ENCODE measurements at regions not wholly inside any gene's neighbourhood (a gene's known extent, or its start where the extent isn't known, plus 50 kb on each side); places are given as distances from the start of the nearest gene placed in this dataset.
A peak's percentile ranks its signal among the peaks of the same experiment; 100 is the strongest.

DNA sequence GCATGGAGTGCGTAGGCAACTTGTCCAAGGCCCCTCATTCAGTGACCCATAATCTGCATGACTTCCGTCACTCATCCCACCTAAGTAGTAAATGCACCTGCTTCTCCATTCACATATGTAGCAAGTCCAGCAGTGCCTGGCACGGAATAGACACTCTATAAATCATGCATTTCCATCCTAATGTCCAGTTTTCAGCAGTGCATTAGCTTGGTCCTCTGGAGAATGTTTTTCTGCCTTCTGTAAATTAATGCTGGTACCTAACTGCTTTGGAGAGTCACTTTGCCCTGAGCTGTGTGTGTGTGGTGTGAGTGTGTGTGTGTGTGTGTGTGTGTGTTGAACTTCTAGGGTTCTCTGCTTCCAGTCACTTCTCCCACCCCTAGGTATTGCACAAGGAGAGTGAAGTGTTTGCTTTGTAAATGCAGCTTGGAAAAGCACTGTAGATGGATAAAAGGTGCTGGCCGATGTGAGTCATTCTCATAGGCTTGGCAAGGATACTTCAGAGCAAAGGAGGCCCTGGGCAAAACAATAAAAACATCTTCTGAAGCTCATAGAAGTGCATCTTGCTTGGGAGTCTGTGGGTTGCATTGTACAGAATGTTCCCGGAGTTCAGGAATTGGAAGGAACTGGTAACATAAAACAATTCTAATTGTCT, 181.8 kb downstream of the KATNAL1 start:
- DNase-seq, result no peak

DNA sequence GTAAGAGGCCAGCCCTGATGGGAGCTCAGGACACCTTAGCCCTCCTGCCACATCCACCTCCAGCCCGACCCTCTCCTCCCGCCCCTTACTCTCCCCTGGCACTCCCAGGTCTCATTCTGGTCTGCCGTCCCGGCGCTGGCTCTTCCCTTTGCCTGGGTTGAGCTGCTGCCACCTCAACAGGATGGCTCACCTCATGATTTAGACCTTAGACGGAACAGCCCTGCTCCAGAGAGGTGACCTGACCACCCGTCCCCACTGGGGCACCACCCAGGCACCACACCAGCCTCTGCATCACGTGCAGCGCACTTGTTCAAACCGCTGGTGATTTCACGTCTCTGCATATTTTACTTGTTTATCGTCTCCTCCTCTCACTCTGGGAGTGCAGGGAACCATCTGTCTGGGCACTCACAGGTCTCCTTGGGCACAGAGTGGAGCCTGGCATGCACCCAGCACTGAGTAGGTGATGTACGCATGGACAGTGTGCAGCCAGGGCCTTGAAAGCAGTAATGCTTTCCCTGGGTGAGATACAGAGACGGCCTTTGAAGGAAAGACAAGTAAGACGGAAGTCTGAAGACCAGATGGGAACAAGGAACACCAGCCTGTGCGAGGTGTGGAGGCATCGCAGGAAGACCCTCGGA, 183.1 kb downstream of the KATNAL1 start:
- no peak for DNase-seq

DNA sequence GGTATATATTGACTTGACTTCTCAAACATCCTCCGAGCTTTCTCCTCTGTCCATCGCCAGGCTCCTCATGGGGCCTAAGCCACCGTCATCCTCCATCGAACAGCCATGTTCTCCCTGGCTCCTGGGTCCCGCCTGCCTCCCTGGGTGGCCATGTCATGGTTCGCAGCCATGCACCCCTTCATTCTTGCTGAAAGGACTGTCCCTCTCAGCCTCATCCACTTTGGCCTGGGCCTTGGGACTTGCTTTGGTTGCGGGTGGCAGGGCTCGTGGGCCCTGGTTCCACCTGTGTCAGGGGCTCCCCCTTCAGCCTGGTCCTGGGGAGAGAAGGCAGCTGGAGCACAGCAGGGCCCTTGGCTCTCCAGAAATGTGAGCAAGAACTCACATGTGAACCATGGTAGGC, 183.8 kb downstream of the KATNAL1 start:
- DNase-seq, result no peak

DNA sequence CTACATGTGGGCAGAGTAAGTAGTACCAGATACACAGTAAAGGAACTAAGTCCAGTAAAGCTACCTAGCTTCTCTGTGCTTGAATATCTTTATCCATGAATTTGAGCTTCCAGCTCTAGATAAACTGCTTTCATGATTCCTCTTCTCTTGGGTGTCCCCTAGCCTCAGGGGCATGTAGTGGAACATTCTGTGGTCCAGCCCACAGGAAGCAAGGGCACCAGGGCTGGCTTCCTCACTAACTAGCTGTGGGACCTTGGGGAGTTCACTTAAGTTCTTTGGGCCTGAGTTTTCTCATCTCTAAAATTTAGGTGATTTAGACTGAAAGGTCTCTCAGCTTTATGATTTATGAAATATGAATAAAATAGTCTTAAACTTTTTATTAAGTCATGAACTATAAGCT, 185.7 kb downstream of the KATNAL1 start:
- no peak for DNase-seq

DNA sequence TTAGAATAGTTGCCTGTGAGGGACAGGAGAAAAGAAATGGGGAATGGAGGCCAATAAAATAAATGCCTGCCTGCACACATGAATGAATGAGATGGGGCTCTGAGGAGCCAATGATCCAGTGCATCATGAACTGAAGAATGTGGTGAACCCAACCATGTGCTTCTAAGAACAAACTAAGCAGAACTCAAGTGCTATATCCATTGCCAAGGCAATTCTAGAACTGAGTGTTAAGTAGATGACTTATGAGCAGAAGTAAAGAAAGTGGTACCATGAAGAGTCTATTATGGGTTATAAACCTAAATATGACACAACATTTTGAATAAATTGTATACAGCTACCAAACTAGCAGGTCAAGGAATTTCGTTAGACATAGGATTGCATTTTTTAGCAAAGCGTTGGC, 186.1 kb downstream of the KATNAL1 start:
- DNase-seq, result no peak

DNA sequence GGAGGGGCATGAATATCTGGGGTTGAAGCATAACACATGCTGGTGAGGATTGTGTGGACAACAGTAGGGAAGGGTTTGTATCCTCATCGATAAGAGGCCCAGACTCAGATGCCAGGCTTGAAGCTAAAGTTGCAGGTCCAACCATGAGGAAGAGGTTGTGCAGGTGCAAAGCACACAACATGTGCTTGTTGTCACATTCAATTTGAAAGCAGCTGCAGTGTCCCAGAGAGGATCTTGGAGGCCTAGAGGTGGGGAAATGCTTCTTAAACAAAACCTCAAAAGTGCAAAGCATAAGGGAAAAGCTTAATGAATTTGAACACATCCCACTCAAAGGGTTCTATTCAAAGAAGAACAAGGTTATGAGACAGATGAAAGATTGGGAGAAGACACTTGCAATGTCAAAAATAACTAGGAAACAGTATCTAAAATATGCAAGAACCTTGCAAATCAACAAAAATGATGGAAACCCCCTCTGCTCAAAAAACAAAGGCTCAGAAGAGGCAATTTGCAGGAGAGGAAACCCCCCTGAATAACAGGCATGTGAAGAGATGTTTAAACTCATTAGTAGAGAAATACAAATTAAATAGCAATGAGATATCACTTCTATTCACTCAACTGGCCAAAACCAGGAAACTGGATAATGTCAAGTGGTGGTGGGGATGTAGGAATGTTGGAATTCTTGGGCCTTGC, 187.1 kb downstream of the KATNAL1 start:
- DNase-seq, result no peak

DNA sequence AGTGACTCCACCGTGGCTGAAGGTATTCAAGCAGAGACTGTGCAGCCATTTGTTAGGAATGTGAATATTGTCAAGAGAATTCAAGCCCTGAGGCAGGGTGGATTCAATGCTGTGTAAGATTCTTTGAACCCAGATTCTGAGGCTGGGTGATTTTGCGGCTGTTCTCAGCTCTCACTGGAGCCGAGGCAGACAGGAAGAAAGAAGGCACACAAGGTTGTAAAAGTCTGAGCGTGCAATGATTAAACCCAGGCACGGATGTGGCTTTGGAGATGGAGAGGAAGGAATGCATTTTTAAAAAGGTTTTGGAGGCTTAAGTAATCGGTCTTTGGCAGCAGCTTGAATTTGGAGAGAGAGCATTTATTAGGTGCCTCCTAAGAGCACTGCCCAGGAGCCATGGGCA, 187.9 kb downstream of the KATNAL1 start:
- DNase-seq, result peak; percentile 18

DNA sequence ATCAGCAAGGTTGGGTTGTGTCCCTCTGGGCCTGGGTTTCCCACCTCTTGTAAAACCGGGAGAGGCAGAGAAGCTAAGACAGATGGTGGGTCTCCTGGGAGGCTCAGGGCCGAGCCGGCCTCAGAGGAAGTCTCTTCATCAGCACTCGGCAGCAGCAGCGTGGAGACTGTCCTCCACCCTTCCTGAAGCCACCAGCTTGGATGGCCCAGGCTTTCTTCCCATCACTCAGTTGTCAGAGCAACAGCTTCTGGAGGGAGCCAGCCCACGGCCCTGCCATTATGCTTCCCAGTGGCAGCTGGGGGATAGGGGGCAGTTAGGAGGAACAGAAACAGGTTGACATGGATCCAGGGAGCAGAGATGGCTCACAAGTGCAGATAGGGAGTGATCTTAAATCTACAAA, 191.0 kb downstream of the KATNAL1 start:
- no peak for DNase-seq

DNA sequence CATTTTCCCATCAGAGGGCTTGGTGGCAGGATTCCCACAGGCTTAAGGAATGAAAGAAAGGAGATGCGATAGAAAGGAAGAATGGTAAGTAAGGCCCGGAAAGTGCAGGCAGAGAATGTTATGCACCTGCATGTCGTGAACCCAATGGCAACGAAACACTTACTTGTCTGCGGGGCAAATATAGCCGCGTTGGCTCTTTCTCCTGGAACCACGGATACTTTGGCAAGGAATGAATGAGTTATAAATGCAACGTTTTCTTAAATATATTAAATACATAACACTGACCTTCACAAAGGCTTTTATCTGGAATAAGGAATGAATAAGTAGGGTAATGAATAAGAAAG, 192.1 kb downstream of the KATNAL1 start:
- DNase-seq, result no peak

DNA sequence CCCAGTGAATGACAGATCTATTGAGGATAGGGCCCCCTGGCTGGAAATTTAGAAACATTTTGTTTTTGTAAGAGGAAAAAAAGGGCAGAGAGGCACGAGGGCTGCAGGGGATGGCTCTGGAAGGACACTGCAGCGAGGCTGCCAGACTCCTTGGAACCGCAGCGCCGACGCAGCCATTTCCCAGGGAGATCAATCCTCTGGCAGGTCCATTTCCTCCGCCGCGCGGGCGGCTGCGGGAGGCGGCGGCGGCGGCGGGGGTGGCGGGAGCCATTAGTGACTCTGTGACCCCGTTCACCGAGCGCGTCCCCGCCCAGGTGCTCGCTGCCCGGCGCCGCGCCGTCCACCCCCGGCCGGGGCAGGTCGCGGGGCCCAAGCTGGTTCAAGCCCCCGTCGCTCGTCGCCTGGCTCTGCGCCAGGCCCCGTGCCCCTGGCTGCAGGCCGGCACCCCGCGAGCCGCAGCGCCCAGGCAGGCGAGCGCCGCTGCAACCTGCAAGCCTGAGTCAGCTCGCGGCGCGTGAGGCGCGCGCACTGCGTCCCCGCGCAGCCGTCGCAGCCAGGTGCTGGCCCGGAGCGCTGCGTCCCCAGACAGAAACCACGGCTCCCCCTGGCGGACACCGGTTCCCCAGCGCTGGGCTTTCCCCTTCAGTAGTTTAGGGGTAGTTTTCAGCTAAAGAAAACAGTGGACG, 192.6 kb downstream of the KATNAL1 start:
- peak; percentile 96 for DNase-seq

DNA sequence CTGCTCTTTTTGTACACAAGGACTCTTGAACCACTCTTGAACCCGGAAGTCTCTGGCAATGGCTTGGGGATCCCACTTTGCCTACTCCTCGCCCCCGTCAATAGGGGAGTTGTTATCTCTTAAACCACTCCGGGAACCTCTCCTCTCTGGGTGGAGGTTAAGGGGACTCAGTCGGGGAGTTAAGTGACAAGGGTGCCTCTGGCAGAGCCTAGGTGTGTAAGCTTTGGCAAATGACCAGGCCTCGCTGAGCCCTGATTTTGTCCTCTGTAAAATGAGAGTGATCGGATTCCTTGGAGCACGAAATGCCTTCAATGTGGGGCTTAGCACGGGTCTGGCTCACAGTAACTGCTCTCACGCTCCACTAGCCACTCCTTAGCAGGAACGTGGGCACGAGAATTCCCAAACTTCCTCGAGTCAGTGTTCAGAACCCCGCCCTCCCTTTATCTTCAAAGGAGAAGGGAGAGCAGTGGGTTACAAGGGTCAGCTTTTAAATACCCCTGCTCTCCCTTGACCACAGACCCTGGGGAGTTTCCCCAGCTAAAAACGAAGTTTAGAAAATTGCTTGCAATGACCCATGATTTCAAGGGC, 193.3 kb downstream of the KATNAL1 start:
- DNase-seq, result no peak

DNA sequence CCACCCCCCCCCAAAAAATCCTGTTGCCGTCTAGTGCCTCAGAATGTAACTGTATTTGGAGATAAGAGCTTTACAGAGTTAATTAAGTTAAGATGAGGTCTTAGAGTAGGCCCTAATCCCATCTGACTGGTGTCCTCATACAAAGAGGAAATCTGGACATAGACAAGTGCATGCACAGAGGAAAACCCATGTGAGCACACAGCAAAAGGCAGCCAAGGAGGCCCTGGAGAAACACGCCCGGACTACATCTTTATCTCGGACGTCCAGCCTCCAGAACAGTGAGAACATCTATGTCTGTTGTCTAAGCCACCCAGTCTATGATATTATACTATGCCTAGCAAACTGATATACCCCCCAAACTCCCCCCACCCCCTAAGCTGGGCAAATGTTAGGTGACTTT, 193.8 kb downstream of the KATNAL1 start:
- DNase-seq, result no peak

DNA sequence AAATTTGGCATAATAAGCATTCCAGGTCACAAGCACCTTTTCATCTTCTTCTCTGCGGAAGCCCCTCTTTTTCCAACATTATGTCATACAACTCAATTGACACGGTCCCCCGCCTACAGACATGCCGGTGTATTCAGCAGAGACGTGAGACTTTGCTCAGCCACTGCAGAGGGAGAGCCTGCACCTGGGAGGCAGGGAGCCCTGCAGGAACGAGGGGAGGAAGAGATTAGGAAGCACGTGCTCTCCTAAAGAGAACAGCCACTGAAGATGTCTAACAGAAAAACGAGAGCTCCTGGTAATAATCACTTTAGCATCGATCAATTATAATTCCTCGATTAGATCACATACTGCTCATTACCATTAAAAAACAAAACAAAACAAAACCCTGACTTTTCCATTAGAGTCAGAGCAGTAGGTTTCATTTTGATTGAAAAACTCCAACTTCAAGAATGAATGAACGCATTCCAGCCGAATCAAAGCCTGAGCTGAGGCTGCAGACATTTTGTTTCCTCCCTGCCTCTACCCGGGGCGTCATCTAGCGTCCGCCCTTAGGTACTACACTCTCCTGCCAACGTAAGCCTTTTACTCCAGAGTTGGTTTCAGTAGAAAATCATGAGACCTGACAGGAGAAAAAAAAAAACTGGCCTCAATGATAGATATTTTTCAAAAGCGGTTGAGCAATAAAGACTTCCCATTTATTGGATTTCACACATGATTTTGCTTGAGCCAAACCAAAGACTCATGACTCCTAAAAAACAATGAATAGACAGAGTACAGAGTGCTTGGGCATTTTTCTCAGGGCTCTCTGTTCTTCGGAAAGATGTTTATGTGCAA, 194.5 kb downstream of the KATNAL1 start:
- DNase-seq, result peak; percentile 87

DNA sequence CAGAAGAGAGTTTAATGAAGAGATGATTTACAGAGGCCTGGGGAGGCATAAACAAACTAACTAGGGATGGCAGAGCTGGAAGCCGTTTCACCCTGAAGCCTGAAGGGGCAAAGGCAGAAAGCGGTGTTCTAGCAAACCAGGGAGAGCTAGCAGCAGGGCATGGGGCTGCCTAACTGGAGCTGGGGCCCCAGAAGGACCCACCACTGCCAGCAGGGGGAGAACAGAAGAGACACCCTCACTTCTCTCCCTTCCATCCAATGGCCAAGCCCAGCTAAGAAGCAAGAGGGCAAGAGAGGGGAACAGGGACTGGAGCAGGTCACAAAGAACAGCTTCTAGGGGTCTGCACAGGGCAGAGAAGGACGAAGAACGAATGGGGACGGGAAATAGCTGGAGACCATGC, 195.5 kb downstream of the KATNAL1 start:
- DNase-seq, result peak; percentile 14

DNA sequence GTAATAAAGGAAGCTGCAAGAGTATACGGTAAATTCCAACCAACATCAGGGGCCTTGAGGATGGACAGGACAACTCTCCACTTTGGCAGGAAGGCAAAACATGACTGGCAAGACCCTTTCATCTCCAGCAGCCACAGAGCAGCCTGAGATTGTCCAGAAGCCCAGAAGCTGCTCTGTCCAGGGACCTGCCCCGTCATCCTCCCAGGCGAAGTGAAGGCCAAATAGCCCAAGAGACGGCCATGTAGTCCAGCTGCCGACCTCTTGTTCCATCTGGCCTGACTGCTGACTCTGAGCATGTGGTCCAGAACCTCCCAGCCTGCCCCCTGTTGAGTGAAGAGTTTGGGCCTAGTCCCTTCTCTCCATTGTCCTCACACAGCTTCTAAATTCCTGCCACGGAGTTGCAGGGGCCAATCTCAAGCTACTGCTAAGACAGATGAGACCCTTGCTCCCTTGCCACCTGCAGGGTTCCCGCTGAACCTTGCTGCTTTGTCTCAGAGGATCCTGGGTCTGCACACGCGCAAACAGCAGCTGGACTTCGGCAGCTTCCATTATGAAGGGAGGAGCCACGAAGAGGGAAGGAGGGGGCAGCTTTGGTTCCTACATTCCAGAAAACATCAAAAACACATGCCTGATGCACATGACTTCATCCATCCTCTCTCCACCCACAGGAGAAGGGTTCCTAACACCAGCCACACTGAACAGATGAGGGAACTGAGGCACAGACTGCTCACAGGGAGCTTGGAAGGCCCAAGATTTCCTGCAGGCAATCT, 196.9 kb downstream of the KATNAL1 start:
- no peak for DNase-seq

DNA sequence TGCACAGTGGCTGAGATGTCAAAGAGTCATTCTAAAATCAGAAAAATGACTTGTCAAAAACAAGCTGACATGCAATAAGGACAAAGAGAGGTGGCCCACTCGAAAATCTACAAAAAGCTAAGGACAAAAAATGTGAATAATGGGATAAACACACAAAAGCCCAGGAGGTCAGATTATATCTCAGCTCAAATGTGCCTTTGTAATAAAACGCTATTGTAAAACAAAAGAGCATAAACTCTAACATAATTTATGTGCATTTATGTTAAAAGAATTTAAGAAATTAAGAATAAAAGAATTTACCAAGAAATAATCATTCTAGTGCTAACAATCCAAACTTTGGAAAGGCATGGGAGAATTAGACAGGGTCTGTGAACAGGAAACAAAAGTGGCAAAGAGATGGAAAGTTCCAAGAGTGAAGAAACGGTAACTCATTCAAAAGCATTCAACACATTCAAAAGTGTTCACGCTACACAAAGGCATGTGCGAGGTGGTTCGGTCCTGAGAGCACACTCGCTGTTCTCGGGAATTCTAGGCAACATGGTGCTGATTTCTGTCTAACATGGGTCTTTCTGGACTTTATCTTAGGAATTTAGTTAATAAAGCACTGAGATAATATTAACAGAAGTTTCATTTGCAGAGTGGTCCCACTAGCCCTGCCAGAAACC, 197.7 kb downstream of the KATNAL1 start:
- no peak for DNase-seq

DNA sequence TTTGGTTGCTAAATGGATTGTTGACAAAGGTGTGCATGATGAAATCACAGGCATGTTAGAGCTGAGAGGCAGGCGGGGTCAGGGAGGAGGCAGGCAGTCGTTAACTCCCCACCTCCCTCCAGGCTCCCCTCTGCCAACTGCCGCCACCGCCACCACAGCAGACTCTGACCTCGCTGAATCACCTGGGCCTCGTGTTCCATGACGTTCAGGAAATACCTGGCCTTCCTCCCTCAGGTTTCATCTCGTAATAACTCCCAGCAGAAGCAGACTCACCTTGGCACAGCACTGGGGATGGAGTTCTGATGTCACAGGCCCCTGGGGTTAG, 198.5 kb downstream of the KATNAL1 start:
- no peak for DNase-seq

DNA sequence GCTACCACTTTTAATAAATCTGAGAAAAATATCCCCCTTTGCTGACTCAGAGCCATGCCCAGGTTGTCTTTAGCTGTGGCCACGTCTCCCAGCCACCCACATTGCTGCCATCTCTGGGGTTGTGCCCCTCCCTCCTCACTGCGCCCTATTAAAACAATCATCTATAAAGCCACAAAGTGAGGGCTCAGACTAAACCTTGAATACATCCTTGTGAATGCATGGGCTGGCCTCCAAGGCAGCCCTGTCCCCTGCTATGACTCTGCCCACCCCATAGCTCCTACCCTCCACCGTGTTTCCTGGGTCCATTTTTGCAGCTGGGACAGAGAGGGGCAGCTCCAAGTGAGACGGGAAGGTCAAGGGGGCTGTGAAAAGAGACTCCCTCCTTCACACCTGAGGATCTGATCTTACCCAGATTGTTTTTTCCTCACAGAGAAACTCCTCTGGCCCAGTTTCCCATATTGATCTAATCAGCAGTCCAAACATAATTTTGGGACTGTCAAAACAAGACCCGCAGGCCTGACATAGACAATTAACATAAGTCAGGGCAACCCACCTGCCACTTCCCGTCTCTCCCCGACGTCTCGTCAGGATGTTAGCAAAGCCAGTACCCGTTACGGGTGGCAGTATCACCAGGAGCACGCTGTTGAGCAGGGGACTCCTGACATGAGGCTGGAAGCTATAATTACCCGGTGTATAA, 199.0 kb downstream of the KATNAL1 start:
- DNase-seq, result no peak

DNA sequence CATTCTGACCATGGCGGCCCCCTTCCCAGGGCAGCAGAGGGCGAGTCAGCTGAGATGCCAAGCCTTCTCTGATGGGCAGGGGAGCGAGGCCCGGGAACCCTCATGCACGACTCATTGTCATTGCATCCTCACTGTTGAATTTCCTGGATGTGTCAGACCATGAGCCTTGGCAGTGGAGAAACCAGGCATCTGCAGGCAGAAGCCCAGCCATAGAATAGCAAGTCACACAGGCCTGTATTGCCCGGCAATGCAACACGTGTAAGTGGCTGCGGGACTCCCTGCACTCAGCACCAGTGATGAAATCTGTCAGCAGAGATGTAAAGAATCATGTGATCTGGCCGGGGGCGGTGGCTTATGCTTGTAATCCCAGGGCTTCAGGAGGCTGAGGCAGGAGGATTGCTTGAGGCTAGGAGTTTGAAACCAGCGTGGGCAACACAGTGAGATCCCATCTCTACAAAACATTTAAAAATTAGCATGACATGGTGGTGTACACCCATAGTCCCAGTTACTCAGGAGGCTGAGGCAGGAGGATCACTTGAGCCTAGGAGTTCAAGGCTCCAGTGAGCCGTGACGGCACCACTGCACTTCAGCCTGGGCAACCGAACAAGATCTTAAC, 199.7 kb downstream of the KATNAL1 start:
- DNase-seq, result no peak

DNA sequence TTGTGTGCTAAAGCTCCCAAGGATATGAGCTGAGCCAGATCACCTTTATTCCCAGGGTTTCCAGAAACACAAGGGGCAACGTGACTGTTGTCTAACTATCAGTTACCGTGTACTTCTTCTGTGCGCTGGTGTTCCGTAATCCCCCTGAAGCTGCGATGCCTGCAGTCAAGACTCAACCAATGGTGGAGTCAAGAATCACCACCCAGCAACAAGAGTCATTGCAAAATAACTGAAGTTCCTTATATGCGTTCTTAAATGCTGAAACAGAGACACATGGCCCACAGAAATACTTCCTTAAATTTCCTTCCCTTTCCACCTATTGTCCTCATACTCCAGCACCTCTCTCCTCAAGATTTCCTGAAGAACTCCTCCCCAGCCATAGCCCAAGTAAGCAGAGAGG, 200.2 kb downstream of the KATNAL1 start:
- no peak for DNase-seq

Data from stimulated activated CD4-positive, alpha-beta T cell treated with anti-CD3 and anti-CD28 coated beads, Interleukin-15, amount 100 ng/mL, for 24 hours (primary cell).